ENCODE measurements at regions not wholly inside any gene's neighbourhood (a gene's known extent, or its start where the extent isn't known, plus 50 kb on each side); places are given as distances from the start of the nearest gene placed in this dataset.

DNA sequence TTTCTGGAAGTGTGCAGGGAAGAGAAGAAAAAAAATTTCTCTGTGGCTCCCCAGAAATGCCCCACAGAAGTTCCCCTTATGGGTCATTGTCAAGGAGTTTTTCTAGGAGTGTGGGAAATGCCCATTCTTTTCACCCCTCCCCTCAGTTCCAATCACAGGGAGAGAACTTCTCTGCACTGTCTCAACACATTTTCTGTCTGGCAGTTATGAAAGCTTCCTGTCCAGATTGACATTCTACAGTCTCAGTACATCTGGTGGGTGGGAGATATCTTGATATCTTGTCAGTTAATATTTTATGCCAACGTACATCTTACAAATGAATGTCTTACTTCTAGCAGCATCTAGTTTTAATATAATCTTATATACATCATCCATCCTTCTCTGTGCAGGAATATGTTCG lies 566.8 kb upstream of the AADAT start:
- H3K36me3 ChIP-seq (ENCODE audit: control insufficient read depth in 2 of 2, extremely low read depth in 1 of 2, insufficient read depth in 2 of 2, low read length in 2 of 2) = no peaks in the 10 kb centered on the region
- H3K79me2 ChIP-seq (ENCODE audit: control insufficient read depth, insufficient read depth, low read length) = no peaks in the 10 kb centered on the region
- TF ChIP-seq, protein P1, sequence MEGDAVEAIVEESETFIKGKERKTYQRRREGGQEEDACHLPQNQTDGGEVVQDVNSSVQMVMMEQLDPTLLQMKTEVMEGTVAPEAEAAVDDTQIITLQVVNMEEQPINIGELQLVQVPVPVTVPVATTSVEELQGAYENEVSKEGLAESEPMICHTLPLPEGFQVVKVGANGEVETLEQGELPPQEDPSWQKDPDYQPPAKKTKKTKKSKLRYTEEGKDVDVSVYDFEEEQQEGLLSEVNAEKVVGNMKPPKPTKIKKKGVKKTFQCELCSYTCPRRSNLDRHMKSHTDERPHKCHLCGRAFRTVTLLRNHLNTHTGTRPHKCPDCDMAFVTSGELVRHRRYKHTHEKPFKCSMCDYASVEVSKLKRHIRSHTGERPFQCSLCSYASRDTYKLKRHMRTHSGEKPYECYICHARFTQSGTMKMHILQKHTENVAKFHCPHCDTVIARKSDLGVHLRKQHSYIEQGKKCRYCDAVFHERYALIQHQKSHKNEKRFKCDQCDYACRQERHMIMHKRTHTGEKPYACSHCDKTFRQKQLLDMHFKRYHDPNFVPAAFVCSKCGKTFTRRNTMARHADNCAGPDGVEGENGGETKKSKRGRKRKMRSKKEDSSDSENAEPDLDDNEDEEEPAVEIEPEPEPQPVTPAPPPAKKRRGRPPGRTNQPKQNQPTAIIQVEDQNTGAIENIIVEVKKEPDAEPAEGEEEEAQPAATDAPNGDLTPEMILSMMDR (optimal IDR thresholded peaks at IDR 0.05 in 1 of 3, IDR thresholded peaks at IDR 0.05 in 1 of 3, conservative IDR thresholded peaks at IDR 0.05 in 1 of 3; ENCODE audit: extremely low read depth in 1 of 3, insufficient read depth in 2 of 3, low read length in 3 of 3) = no peak
- no peak for TF ChIP-seq EZH2 (IDR thresholded peaks at IDR 0.05; ENCODE audit: low read length)
- no peaks in the 10 kb centered on the region for H3K4me1 ChIP-seq (ENCODE audit: control insufficient read depth, extremely low read depth, insufficient read depth, low read length)
- no peak overlapping the region for H2AFZ ChIP-seq (ENCODE audit: control insufficient read depth, low read length)
- H4K20me1 ChIP-seq (ENCODE audit: control insufficient read depth, extremely low read depth, insufficient read depth, low read length) = no peaks in the 10 kb centered on the region
- H3K27me3 ChIP-seq (ENCODE audit: control insufficient read depth, extremely low read depth, insufficient read depth, low read length) = no peaks in the 10 kb centered on the region
- no peaks in the 10 kb centered on the region for H3K9me3 ChIP-seq (ENCODE audit: control insufficient read depth, low read depth, low read length)
- no peak for DNase-seq (ENCODE audit: low read depth, low spot score)
- H3K9ac ChIP-seq (ENCODE audit: control insufficient read depth, extremely low read depth, insufficient read depth, low read length) = no peak overlapping the region
- H3K9me1 ChIP-seq (ENCODE audit: control insufficient read depth, extremely low read depth, insufficient read depth, low read length) = no peaks in the 10 kb centered on the region
- no peak for FAIRE-seq
- no peak overlapping the region for H3K4me2 ChIP-seq (ENCODE audit: control insufficient read depth, extremely low read depth, insufficient read depth, low read depth, low read length)
- no peak overlapping the region for H3K4me3 ChIP-seq (ENCODE audit: control insufficient read depth in 2 of 3, extremely low read depth in 1 of 3, insufficient read depth in 2 of 3, low read depth in 1 of 3, low read length in 3 of 3)
- no peak overlapping the region for H3K27ac ChIP-seq (ENCODE audit: control insufficient read depth, insufficient read depth, low read length)
- dilution Hi-C loops (cut with MboI; ENCODE audit: extremely low pct_ligation_motif_present, low sequenced_read_pairs) = no loop called here

DNA sequence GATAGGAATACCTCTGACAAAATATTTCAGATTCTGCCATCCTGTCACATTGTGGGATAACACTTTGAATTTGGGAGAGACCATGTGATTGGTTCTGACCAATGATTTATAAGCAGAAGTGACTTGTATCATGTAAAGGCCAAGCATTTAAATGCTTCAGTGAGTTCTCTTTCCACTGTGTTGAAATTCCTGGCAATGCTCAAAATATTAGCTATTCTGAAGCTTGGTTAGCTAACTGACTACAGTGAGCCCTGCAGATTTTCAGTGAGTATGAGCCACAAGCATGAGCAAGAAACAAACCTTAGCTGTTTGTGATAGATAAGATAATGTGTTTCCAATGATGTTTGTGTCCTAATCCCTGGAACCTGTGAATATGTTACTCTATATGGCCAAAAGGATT lies 562.8 kb upstream of the AADAT start:
- no peaks in the 10 kb centered on the region for H3K27me3 ChIP-seq (ENCODE audit: control insufficient read depth, extremely low read depth, insufficient read depth, low read length)
- H3K4me2 ChIP-seq (ENCODE audit: control insufficient read depth, extremely low read depth, insufficient read depth, low read depth, low read length) = no peak overlapping the region
- H3K4me3 ChIP-seq (ENCODE audit: control insufficient read depth in 2 of 3, extremely low read depth in 1 of 3, insufficient read depth in 2 of 3, low read depth in 1 of 3, low read length in 3 of 3) = no peak overlapping the region
- H3K27ac ChIP-seq (ENCODE audit: control insufficient read depth, insufficient read depth, low read length) = no peak overlapping the region
- dilution Hi-C loops (cut with MboI; ENCODE audit: extremely low pct_ligation_motif_present, low sequenced_read_pairs) = no loop called here
- H3K79me2 ChIP-seq (ENCODE audit: control insufficient read depth, insufficient read depth, low read length) = no peaks in the 10 kb centered on the region
- H2AFZ ChIP-seq (ENCODE audit: control insufficient read depth, low read length) = no peak overlapping the region
- no peak overlapping the region for H3K9ac ChIP-seq (ENCODE audit: control insufficient read depth, extremely low read depth, insufficient read depth, low read length)
- DNase-seq (ENCODE audit: low read depth, low spot score) (no peak), FAIRE-seq (no peak)
- no peaks in the 10 kb centered on the region for H3K36me3 ChIP-seq (ENCODE audit: control insufficient read depth in 2 of 2, extremely low read depth in 1 of 2, insufficient read depth in 2 of 2, low read length in 2 of 2)
- no peaks in the 10 kb centered on the region for H3K9me1 ChIP-seq (ENCODE audit: control insufficient read depth, extremely low read depth, insufficient read depth, low read length)
- no peaks in the 10 kb centered on the region for H4K20me1 ChIP-seq (ENCODE audit: control insufficient read depth, extremely low read depth, insufficient read depth, low read length)
- H3K9me3 ChIP-seq (ENCODE audit: control insufficient read depth, low read depth, low read length) = no peaks in the 10 kb centered on the region
- no peak for TF ChIP-seq EZH2 (IDR thresholded peaks at IDR 0.05; ENCODE audit: low read length)
- TF ChIP-seq, protein P1 (optimal IDR thresholded peaks at IDR 0.05 in 1 of 3, IDR thresholded peaks at IDR 0.05 in 1 of 3, conservative IDR thresholded peaks at IDR 0.05 in 1 of 3; ENCODE audit: extremely low read depth in 1 of 3, insufficient read depth in 2 of 3, low read length in 3 of 3) = no peak
- H3K4me1 ChIP-seq (ENCODE audit: control insufficient read depth, extremely low read depth, insufficient read depth, low read length) = no peaks in the 10 kb centered on the region
